ENCODE measurements at regions not wholly inside any gene's neighbourhood (a gene's known extent, or its start where the extent isn't known, plus 50 kb on each side); places are given as distances from the start of the nearest gene placed in this dataset.
"Not testable (repeated sequence)": the region's sequence is repeated elsewhere in the genome, so short reads cannot be mapped to it uniquely, and the experiment has no call there.

- DNase-seq (ENCODE audit: insufficient read length, low spot score) (no peak), FAIRE-seq (no peak)
Observed at GRCh38 chr1:173356191-173356762, 120.9 kb upstream of the PRDX6 start.

GRCh38 chr1:173360487-173361063 is 116.6 kb upstream of the PRDX6 start:
- FAIRE-seq = no peak
- no peak for TF ChIP-seq CTCF (IDR thresholded peaks at IDR 0.05; ENCODE audit: insufficient read depth, missing control alignments)
- DNase-seq (ENCODE audit: insufficient read length, low spot score) = no peak

More at GRCh38 chr1:173356191-173356762, 120.9 kb upstream of the PRDX6 start:
- TF ChIP-seq CTCF (IDR thresholded peaks at IDR 0.05; ENCODE audit: insufficient read depth, missing control alignments) = no peak

- no peak for TF ChIP-seq CTCF (IDR thresholded peaks at IDR 0.05; ENCODE audit: insufficient read depth, missing control alignments)
- FAIRE-seq (no peak), DNase-seq (ENCODE audit: insufficient read length, low spot score) (no peak)
Observed at GRCh38 chr1:173362543-173362942, 114.6 kb upstream of the PRDX6 start.

- no peak for FAIRE-seq
- no peak for DNase-seq (ENCODE audit: insufficient read length, low spot score)
- no peak for TF ChIP-seq CTCF (IDR thresholded peaks at IDR 0.05; ENCODE audit: insufficient read depth, missing control alignments)
Observed at GRCh38 chr1:173364827-173365226, 112.3 kb upstream of the PRDX6 start.

- FAIRE-seq = no peak
- no peak for TF ChIP-seq CTCF (IDR thresholded peaks at IDR 0.05; ENCODE audit: insufficient read depth, missing control alignments)
- no peak for DNase-seq (ENCODE audit: insufficient read length, low spot score)
Observed at GRCh38 chr1:173365341-173365740, 111.8 kb upstream of the PRDX6 start.

GRCh38 chr1:173367136-173367535 is 110.0 kb upstream of the PRDX6 start:
- DNase-seq (ENCODE audit: insufficient read length, low spot score) (no peak), FAIRE-seq (no peak)
- TF ChIP-seq CTCF (IDR thresholded peaks at IDR 0.05; ENCODE audit: insufficient read depth, missing control alignments) = no peak

- DNase-seq (ENCODE audit: insufficient read length, low spot score); FAIRE-seq: not testable (repeated sequence)
Observed at GRCh38 chr1:173370586-173370985, 106.5 kb upstream of the PRDX6 start.

- not testable (repeated sequence) for FAIRE-seq; DNase-seq (ENCODE audit: insufficient read length, low spot score)
Observed at GRCh38 chr1:173376065-173376464, 101.1 kb upstream of the PRDX6 start.

Measured in D721Med (cell line).